Mesenchymal stem cell (in vitro differentiated cells and primary cell): ENCODE measurements at regions not wholly inside any gene's neighbourhood (a gene's known extent, or its start where the extent isn't known, plus 50 kb on each side); places are given as distances from the start of the nearest gene placed in this dataset.
A peak's percentile ranks its signal among the peaks of the same experiment; 100 is the strongest.

Source experiments
- DNase-seq: peaks from one replicate; pipeline ENCODE4 v3.0.0-alpha.2; 2013
- H2AFZ ChIP-seq: one replicate; pipeline ENCODE4 v1.6.1; 2013; ENCODE audit warnings: low read depth, mild to moderate bottlenecking, control low read depth, inconsistent platforms, low read length, moderate library complexity
- H2AK5ac ChIP-seq: 2 replicates; pipeline ENCODE4 v1.6.1; 2013; ENCODE audit warnings: low read length, moderate library complexity, mild to moderate bottlenecking, inconsistent platforms; ENCODE audit not compliant: severe bottlenecking
- H2BK120ac ChIP-seq: one replicate; pipeline ENCODE4 v1.6.1; 2013; ENCODE audit warnings: low read depth, mild to moderate bottlenecking, inconsistent platforms, low read length, moderate library complexity
- H2BK12ac ChIP-seq, 2 experiments: one replicate each; pipeline ENCODE4 v1.6.1; 2013; ENCODE audit warnings: inconsistent platforms in 2 of 2, low read length in 2 of 2, mild to moderate bottlenecking in 2 of 2, moderate library complexity in 2 of 2, control low read depth in 1 of 2
- H2BK15ac ChIP-seq: one replicate; pipeline ENCODE4 v1.6.1; 2013; ENCODE audit warnings: mild to moderate bottlenecking, low read depth, inconsistent platforms; ENCODE audit not compliant: poor library complexity, severe bottlenecking
- H2BK5ac ChIP-seq: 2 replicates; pipeline ENCODE4 v1.6.1; 2013; ENCODE audit warnings: low read depth, mild to moderate bottlenecking, low read length, control low read depth, inconsistent platforms; ENCODE audit not compliant: poor library complexity, severe bottlenecking
- H3K14ac ChIP-seq, 2 experiments: one replicate each; pipeline ENCODE4 v1.6.1; 2013; ENCODE audit warnings: inconsistent platforms in 2 of 2, low read length in 2 of 2, control low read depth in 1 of 2, mild to moderate bottlenecking in 1 of 2, moderate library complexity in 1 of 2
- H3K18ac ChIP-seq, 2 experiments: one replicate each; pipeline ENCODE4 v1.6.1; 2013; ENCODE audit warnings: inconsistent platforms in 2 of 2, low read length in 2 of 2, control low read depth in 1 of 2, low read depth in 1 of 2, mild to moderate bottlenecking in 1 of 2
- H3K23ac ChIP-seq, 2 experiments: one replicate each; pipeline ENCODE4 v1.6.1; 2013; ENCODE audit warnings: inconsistent platforms in 2 of 2, low read length in 2 of 2, mild to moderate bottlenecking in 2 of 2, moderate library complexity in 2 of 2, control low read depth in 1 of 2
- H3K27ac ChIP-seq: 2 replicates; pipeline ENCODE4 v1.5.1; 2013; ENCODE audit warnings: mild to moderate bottlenecking, moderate library complexity, low read length, control low read depth, inconsistent platforms; ENCODE audit not compliant: poor library complexity, severe bottlenecking
- H3K27me3 ChIP-seq, 2 experiments: 2 replicates each; pipeline versions ENCODE4 v1.6.1 to v1.7.0; 2013; ENCODE audit warnings: low read length in 2 of 2, mild to moderate bottlenecking in 2 of 2, moderate library complexity in 2 of 2, control low read depth in 1 of 2, inconsistent platforms in 1 of 2; ENCODE audit not compliant: control insufficient read depth in 1 of 2, insufficient read depth in 1 of 2
- H3K36me3 ChIP-seq, 2 experiments: 2 replicates each; pipeline versions ENCODE4 v1.6.1 to v1.7.0; 2013; ENCODE audit warnings: low read length in 2 of 2, control low read depth in 1 of 2, inconsistent platforms in 1 of 2, low read depth in 1 of 2, mild to moderate bottlenecking in 1 of 2; ENCODE audit not compliant: insufficient read depth in 2 of 2, control insufficient read depth in 1 of 2
- H3K4ac ChIP-seq, 2 experiments: one replicate each; pipeline ENCODE4 v1.6.1; 2013; ENCODE audit warnings: inconsistent platforms in 2 of 2, low read length in 2 of 2, mild to moderate bottlenecking in 2 of 2, moderate library complexity in 2 of 2, control low read depth in 1 of 2, low read depth in 1 of 2
- H3K4me1 ChIP-seq: 2 replicates; pipeline ENCODE4 v1.6.1; 2013; ENCODE audit warnings: low read depth, low read length, control low read depth; ENCODE audit not compliant: control insufficient read depth, insufficient read depth
- H3K4me2 ChIP-seq: 2 replicates; pipeline ENCODE4 v1.6.1; 2013; ENCODE audit warnings: low read length, mild to moderate bottlenecking, inconsistent platforms; ENCODE audit not compliant: poor library complexity, severe bottlenecking
- H3K4me3 ChIP-seq, 2 experiments: 2 replicates each; pipeline versions ENCODE4 v1.5.1 to v1.7.0; 2013; ENCODE audit warnings: low read length in 2 of 2, mild to moderate bottlenecking in 2 of 2, control low read depth in 1 of 2, low read depth in 1 of 2; ENCODE audit not compliant: insufficient read depth in 1 of 2
- H3K79me1 ChIP-seq: replicated peaks from 2 replicates; pipeline ENCODE4 v1.6.1; 2013; ENCODE audit warnings: mild to moderate bottlenecking, control low read depth, low read length, inconsistent platforms; ENCODE audit not compliant: poor library complexity, severe bottlenecking
- H3K9ac ChIP-seq: 2 replicates; pipeline ENCODE4 v1.7.0; 2013; ENCODE audit warnings: mild to moderate bottlenecking, low read length, moderate library complexity
- H3K9me3 ChIP-seq: 2 replicates; pipeline ENCODE4 v1.7.0; 2013; ENCODE audit warnings: mild to moderate bottlenecking, low read length; ENCODE audit not compliant: control insufficient read depth
- H4K8ac ChIP-seq: one replicate; pipeline ENCODE4 v1.6.1; 2013; ENCODE audit warnings: inconsistent platforms, mild to moderate bottlenecking, low read length, moderate library complexity
- H4K91ac ChIP-seq: one replicate; pipeline ENCODE4 v1.6.1; 2013; ENCODE audit warnings: mild to moderate bottlenecking, low read length, inconsistent platforms
- WGBS: methylation state at CpG from one replicate; pipeline ENCODE4 v1.1.7; 2013; ENCODE audit warnings: mixed read lengths; 5-methylcytosine and 5-hydroxymethylcytosine counted together

DNA sequence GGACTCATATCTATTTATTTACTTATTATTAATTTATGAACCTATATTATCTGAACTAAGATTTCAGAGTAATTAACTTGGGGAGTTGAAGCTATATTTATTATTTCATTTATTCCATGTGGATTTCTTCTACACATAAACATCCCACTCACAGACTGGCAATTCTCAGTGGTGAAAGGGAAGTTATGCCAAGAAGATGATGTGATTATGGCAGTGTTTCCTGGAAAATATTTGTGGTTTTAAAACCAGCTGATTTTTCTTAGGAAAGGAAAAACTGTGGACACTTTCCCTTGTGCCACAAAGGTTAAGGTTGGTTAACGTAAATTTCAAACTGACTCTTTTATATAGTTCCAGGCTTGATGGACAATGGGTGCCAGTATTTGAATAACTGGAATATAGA lies 513.1 kb downstream of the SLITRK6 start:
- Histone ChIP-seq H2BK12ac (no peak overlapping the region), H3K27ac (no peak overlapping the region), H3K14ac (no peak overlapping the region), H3K79me1 (no peaks in the 10 kb centered on the region), H3K18ac (no peak overlapping the region), H3K9ac (no peak overlapping the region), H3K4me1 (no peaks in the 10 kb centered on the region), H3K4ac (no peak overlapping the region), H2BK120ac (no peak overlapping the region), H2AK5ac (no peak overlapping the region), H3K27me3 (no peaks in the 10 kb centered on the region), H3K4me3 (no peak overlapping the region), H2BK15ac (no peak overlapping the region), H2AFZ (no peak overlapping the region), H3K36me3 (no peaks in the 10 kb centered on the region), H3K23ac (no peak overlapping the region), H2BK5ac (no peak overlapping the region), H4K91ac (no peak overlapping the region), H4K8ac (no peak overlapping the region), H3K9me3 (no peaks in the 10 kb centered on the region), H3K4me2 (no peak overlapping the region)
- DNase-seq, result no peak
- WGBS, result 100% methylated on average over 1 of the region's 1 CpG

GRCh38 chr13:85284349-85284748 lies 514.9 kb downstream of the SLITRK6 start:
- H2BK120ac ChIP-seq, result no peak overlapping the region
- WGBS, result no CpG with 5 or more reads among the region's 2 CpGs
- H3K14ac ChIP-seq, result no peak overlapping the region
- H3K23ac ChIP-seq, result no peak overlapping the region
- H4K91ac ChIP-seq, result no peak overlapping the region
- no peaks in the 10 kb centered on the region for H3K4me1 ChIP-seq
- no peak for DNase-seq
- H3K4ac ChIP-seq, result no peak overlapping the region
- no peaks in the 10 kb centered on the region for H3K36me3 ChIP-seq
- H2BK12ac ChIP-seq, result no peak overlapping the region
- no peaks in the 10 kb centered on the region for H3K9me3 ChIP-seq
- no peak overlapping the region for H2AFZ ChIP-seq
- H3K18ac ChIP-seq, result no peak overlapping the region
- H3K4me3 ChIP-seq, result no peak overlapping the region
- no peak overlapping the region for H4K8ac ChIP-seq
- H2BK15ac ChIP-seq, result no peak overlapping the region
- H3K79me1 ChIP-seq, result no peaks in the 10 kb centered on the region
- H2BK5ac ChIP-seq, result no peak overlapping the region
- no peak overlapping the region for H3K4me2 ChIP-seq
- H3K27me3 ChIP-seq, result no peaks in the 10 kb centered on the region
- H3K27ac ChIP-seq, result no peak overlapping the region
- H3K9ac ChIP-seq, result no peak overlapping the region
- no peak overlapping the region for H2AK5ac ChIP-seq

- no peak overlapping the region for H3K4ac ChIP-seq
- no peak overlapping the region for H2AFZ ChIP-seq
Measured at GRCh38 chr13:85283408-85283807, 515.8 kb downstream of the SLITRK6 start.

GRCh38 chr13:85282876-85283275 lies 516.3 kb downstream of the SLITRK6 start:
- no peak overlapping the region for H4K8ac ChIP-seq
- H2BK5ac ChIP-seq, result no peak overlapping the region
- H3K23ac ChIP-seq, result no peak overlapping the region
- no peaks in the 10 kb centered on the region for H3K36me3 ChIP-seq
- no peak for DNase-seq
- H2AFZ ChIP-seq, result no peak overlapping the region
- no peaks in the 10 kb centered on the region for H3K9me3 ChIP-seq
- no peak overlapping the region for H3K14ac ChIP-seq
- H3K4me3 ChIP-seq, result no peak overlapping the region
- H2BK12ac ChIP-seq, result no peak overlapping the region
- no peak overlapping the region for H3K9ac ChIP-seq
- 71% methylated on average over 2 of the region's 2 CpGs for WGBS
- no peaks in the 10 kb centered on the region for H3K4me1 ChIP-seq
- no peak overlapping the region for H3K18ac ChIP-seq
- H4K91ac ChIP-seq, result no peak overlapping the region
- H3K4ac ChIP-seq, result no peak overlapping the region
- H2BK120ac ChIP-seq, result no peak overlapping the region
- H3K27ac ChIP-seq, result no peak overlapping the region
- H3K27me3 ChIP-seq, result no peaks in the 10 kb centered on the region
- H3K4me2 ChIP-seq, result no peak overlapping the region
- H2AK5ac ChIP-seq, result no peak overlapping the region
- H2BK15ac ChIP-seq, result no peak overlapping the region
- no peaks in the 10 kb centered on the region for H3K79me1 ChIP-seq

More at GRCh38 chr13:85283408-85283807, 515.8 kb downstream of the SLITRK6 start:
- no peak overlapping the region for H2AK5ac ChIP-seq
- no peak overlapping the region for H2BK120ac ChIP-seq
- H2BK15ac ChIP-seq, result no peak overlapping the region
- no peaks in the 10 kb centered on the region for H3K79me1 ChIP-seq
- H3K36me3 ChIP-seq, result no peaks in the 10 kb centered on the region
- H3K14ac ChIP-seq, result no peak overlapping the region
- H3K4me3 ChIP-seq, result no peak overlapping the region
- no peak overlapping the region for H3K18ac ChIP-seq
- no peaks in the 10 kb centered on the region for H3K27me3 ChIP-seq
- H3K23ac ChIP-seq, result no peak overlapping the region
- H3K27ac ChIP-seq, result no peak overlapping the region
- no peak overlapping the region for H4K91ac ChIP-seq
- H3K4me2 ChIP-seq, result no peak overlapping the region
- no peak overlapping the region for H3K9ac ChIP-seq
- H3K4me1 ChIP-seq, result no peaks in the 10 kb centered on the region
- H2BK5ac ChIP-seq, result no peak overlapping the region
- H3K9me3 ChIP-seq, result no peaks in the 10 kb centered on the region
- DNase-seq, result peak; percentile 12
- no peak overlapping the region for H2BK12ac ChIP-seq
- no peak overlapping the region for H4K8ac ChIP-seq
